NT2/D1 (cell line): ENCODE measurements at regions not wholly inside any gene's neighbourhood (a gene's known extent, or its start where the extent isn't known, plus 50 kb on each side); places are given as distances from the start of the nearest gene placed in this dataset.
"Not testable (repeated sequence)": the region's sequence is repeated elsewhere in the genome, so short reads cannot be mapped to it uniquely, and the experiment has no call there.

Source experiments
- DNase-seq: peaks from one replicate; pipeline ENCODE4 v3.0.0-alpha.2; 2011; ENCODE audit warnings: low read depth, low spot score
- H3K27me3 ChIP-seq: 2 replicates; pipeline ENCODE4 v1.6.0; 2011; ENCODE audit warnings: mild to moderate bottlenecking; ENCODE audit not compliant: insufficient read length, insufficient read depth
- H3K36me3 ChIP-seq: 2 replicates; pipeline ENCODE4 v1.6.1; 2011; ENCODE audit warnings: mild to moderate bottlenecking, low read length, mixed read lengths; ENCODE audit not compliant: insufficient read depth, insufficient read length
- H3K4me1 ChIP-seq: 2 replicates; pipeline ENCODE4 v1.5.1; 2011; ENCODE audit not compliant: insufficient read depth, insufficient read length
- H3K4me3 ChIP-seq: 2 replicates; pipeline ENCODE4 v1.5.1; 2011; ENCODE audit warnings: low read depth; ENCODE audit not compliant: insufficient read length
- H3K9ac ChIP-seq: 2 replicates; pipeline ENCODE4 v1.6.0; 2011; ENCODE audit warnings: low read depth; ENCODE audit not compliant: insufficient read length
- H3K9me3 ChIP-seq: 2 replicates; pipeline ENCODE4 v1.5.1; 2011; ENCODE audit warnings: mild to moderate bottlenecking, low read length; ENCODE audit not compliant: insufficient read depth
- SUZ12 ChIP-seq: IDR thresholded peaks from 2 replicates; pipeline ENCODE4 v1.6.1; 2011; ENCODE audit not compliant: insufficient read length, insufficient read depth; ENCODE audit errors: extremely low read depth
- YY1 ChIP-seq: IDR thresholded peaks from 2 replicates; pipeline ENCODE4 v1.6.1; 2011; ENCODE audit not compliant: insufficient read length, insufficient read depth
- ZNF274 ChIP-seq: IDR thresholded peaks from 2 replicates; pipeline ENCODE4 v1.6.1; 2011; ENCODE audit warnings: mild to moderate bottlenecking, low read depth, low read length

DNA sequence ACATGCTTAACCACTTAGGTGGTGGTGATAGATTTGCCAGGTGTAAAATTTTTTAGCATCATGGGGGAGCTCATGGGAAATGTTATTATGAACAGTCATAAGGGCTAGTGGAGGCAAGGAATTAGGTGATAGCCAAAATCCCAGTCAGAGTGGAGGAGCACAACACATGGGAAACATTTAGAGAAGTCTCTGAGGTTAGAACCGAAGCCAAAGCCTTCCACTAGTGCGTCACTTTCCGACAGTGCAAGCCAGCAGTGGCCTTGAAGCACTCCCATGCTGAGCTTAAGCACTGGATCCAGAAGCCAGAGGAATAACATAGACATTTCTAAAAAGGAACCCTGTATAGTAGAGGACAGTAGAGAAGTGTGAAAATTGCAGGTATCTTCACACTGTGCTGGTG is 101.5 kb upstream of the SNX2 start:
- Histone ChIP-seq H3K9me3 (no peaks in the 10 kb centered on the region), H3K27me3 (no peaks in the 10 kb centered on the region), H3K36me3 (no peaks in the 10 kb centered on the region), H3K9ac (no peak overlapping the region), H3K4me1 (no peaks in the 10 kb centered on the region), H3K4me3 (no peak overlapping the region)
- DNase-seq: no peak
- TF ChIP-seq ZNF274: no peak
- TF ChIP-seq YY1: no peak
- no peak for TF ChIP-seq SUZ12

DNA sequence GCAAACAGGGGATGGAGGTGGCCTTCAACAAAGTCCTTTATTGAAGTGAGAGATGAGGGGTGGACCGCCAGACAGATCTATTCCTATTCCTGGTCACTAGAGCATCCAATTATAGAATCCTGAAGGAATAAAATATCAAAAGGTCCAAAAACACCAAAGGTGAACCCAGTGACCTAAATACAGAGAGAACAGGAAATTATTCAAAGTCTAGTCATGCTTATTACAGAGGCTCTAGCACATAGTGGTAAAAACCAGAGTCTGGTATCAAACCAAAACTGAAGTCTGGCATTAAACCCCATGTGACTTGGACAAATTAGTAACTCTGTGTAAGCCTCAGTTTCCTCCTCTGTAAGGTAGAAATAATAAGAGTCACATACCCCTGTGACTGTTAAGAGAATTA is 100.5 kb upstream of the SNX2 start:
- H3K4me1 ChIP-seq: no peaks in the 10 kb centered on the region
- H3K27me3 ChIP-seq: no peaks in the 10 kb centered on the region
- TF ChIP-seq SUZ12: no peak
- TF ChIP-seq YY1: no peak
- no peak for TF ChIP-seq ZNF274
- no peak overlapping the region for H3K9ac ChIP-seq
- no peak overlapping the region for H3K4me3 ChIP-seq
- H3K9me3 ChIP-seq: no peaks in the 10 kb centered on the region
- DNase-seq: no peak
- H3K36me3 ChIP-seq: no peaks in the 10 kb centered on the region

DNA sequence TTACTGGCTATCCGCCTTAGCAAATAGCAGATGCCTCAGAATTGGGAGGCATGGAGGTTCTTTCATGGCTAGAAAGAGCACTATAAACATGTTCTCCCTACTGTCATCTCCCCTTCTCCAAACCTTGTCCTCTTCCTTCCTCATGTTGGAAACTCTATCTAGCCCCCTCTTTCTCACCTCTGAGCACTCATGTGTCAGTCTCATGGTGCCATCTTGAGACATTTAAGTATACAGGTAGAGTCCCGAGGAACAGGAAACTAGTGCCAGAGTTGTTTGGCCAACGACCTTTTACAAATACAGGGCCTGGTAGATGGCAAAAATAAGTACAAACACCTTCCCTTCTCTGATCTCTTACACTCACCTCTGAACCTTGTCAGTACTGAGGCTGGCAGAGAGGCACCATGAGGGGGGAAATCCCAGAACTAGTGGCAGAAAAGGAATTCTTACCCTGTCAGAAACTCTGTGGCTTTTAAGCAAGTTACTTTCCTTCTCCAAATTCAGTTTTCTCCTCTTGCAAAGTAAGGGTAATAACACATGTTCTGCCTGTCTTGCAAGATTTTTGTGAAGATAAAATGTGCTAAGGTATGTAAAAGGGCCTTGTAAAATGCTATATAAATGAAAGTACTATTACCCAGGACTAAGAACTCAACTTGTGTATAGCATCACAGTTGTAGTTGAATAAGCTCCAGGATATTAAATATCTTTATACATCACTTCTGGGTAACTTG is 94.1 kb upstream of the SNX2 start:
- Histone ChIP-seq H3K4me1 (no peaks in the 10 kb centered on the region), H3K9ac (no peak overlapping the region), H3K4me3 (no peak overlapping the region), H3K9me3 (no peaks in the 10 kb centered on the region), H3K36me3 (no peaks in the 10 kb centered on the region), H3K27me3 (no peaks in the 10 kb centered on the region)
- DNase-seq: no peak
- TF ChIP-seq ZNF274: no peak
- no peak for TF ChIP-seq YY1
- TF ChIP-seq SUZ12: no peak

DNA sequence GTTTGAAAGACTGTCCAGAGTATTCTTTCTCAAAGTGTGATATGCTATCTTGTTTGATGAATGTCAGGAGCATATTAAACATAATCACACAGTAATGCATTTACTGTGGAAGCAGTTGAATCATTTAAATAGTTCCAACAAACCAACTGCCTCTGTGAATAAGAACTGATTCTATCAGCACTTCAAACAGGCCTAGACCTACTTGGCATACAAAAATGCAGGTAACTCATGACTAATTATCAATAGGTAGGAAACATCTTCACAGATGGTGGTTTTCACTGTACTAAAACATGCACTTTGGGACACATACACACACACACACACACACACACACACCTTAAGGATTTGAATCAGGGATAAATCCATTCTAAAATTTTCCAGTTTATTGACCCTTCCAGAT is 91.2 kb upstream of the SNX2 start:
- H3K36me3 ChIP-seq: no peaks in the 10 kb centered on the region
- TF ChIP-seq SUZ12: no peak
- no peak for TF ChIP-seq YY1
- TF ChIP-seq ZNF274: no peak

DNA sequence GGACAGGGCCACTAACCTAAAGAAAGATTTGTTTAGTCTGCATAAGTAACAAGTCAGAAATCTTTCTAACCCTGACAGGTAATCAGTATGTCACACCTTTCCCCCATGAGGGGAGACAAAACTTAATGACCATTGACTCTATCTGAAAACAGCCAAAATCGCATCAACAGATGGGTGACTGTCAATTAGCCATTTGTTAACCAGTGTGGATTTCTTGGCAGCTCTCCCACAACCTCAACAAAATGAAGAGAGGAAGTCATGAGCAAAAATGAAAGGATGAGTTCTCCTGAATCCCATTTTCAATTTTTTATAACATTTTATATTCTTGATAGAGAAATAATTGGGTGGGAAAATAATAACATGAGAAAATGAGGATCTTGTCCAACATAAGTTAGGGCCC is 84.6 kb upstream of the SNX2 start:
- TF ChIP-seq YY1 (no peak), ZNF274 (no peak), SUZ12 (no peak)
- no peak for DNase-seq
- no peaks in the 10 kb centered on the region for H3K9me3 ChIP-seq
- no peaks in the 10 kb centered on the region for H3K4me1 ChIP-seq
- no peak overlapping the region for H3K4me3 ChIP-seq
- no peaks in the 10 kb centered on the region for H3K36me3 ChIP-seq
- no peaks in the 10 kb centered on the region for H3K27me3 ChIP-seq
- no peak overlapping the region for H3K9ac ChIP-seq

More for the DNA sequence above, 91.2 kb upstream of the SNX2 start:
- Histone ChIP-seq H3K9me3 (no peaks in the 10 kb centered on the region), H3K4me3 (no peak overlapping the region), H3K27me3 (no peaks in the 10 kb centered on the region), H3K9ac (no peak overlapping the region), H3K4me1 (no peaks in the 10 kb centered on the region)
- DNase-seq: no peak

DNA sequence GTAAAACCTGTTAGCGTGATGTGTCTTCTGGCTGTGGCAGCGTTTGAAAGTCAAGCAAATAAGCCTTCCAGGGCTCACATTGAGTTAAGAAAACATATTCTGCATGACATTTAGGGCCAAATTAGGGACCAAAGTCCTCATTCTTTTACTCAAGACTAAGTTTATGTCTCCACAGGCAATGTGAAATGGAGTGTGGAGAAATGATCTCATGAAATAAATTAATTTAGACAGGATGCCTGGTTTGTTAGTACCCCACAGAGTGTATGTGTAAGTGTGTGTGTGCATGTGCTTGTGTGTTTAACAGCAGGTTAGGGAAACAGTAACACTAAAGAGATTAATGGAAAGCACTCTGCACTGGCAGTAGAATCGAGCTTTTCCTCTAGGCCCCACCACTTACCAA is 82.9 kb upstream of the SNX2 start:
- no peak for DNase-seq
- Histone ChIP-seq H3K9ac (no peak overlapping the region), H3K4me3 (no peak overlapping the region), H3K9me3 (no peaks in the 10 kb centered on the region), H3K27me3 (no peaks in the 10 kb centered on the region), H3K36me3 (no peaks in the 10 kb centered on the region), H3K4me1 (no peaks in the 10 kb centered on the region)
- TF ChIP-seq SUZ12 (no peak), ZNF274 (no peak), YY1 (no peak)

DNA sequence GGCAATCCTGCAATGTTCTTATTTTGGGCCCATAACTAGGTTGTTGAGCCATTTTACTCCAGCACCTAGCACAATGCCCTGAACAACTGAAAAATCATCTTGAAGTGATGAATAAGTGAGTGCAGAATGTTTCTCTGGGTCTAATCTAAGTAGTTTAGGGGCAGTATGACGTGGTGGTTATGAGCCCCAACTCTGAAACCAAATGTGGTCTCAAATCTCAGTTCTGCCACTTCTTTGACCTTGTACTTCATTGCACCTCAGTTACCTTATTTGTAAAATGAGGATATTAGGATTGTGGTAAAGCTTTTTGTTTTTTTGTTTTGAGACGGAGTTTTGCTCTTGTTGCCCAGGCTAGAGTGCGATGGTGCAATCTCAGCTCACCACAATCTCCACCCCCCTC is 80.9 kb upstream of the SNX2 start:
- DNase-seq: no peak
- Histone ChIP-seq H3K36me3 (no peaks in the 10 kb centered on the region), H3K9me3 (no peaks in the 10 kb centered on the region)

DNA sequence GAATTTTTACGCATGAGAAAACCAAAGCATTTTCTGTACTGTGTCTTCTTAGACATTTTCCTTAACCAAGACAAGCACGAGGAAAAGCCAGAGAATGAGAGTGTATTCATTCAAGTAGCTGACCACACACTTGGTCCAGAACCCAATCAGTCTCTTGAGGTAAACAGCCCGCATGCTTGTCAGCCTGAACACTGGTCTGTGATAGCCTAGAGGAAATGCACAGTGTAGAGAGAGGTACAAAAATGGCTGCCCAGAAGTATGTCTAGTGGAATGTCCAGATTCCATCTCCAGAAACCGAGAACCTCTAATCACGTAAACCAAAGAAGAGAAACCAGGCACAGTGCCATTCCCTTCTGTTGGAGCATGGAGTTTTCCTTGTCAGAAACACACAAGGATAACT is 80.0 kb upstream of the SNX2 start:
- H3K9ac ChIP-seq: no peak overlapping the region
- H3K4me1 ChIP-seq: no peaks in the 10 kb centered on the region
- no peak overlapping the region for H3K4me3 ChIP-seq
- no peaks in the 10 kb centered on the region for H3K9me3 ChIP-seq
- H3K36me3 ChIP-seq: no peaks in the 10 kb centered on the region
- no peaks in the 10 kb centered on the region for H3K27me3 ChIP-seq
- no peak for TF ChIP-seq ZNF274
- no peak for TF ChIP-seq YY1
- TF ChIP-seq SUZ12: no peak
- DNase-seq: no peak

More for the DNA sequence above, 80.9 kb upstream of the SNX2 start:
- TF ChIP-seq ZNF274 (no peak), SUZ12 (no peak), YY1 (no peak)
- Histone ChIP-seq H3K4me3 (no peak overlapping the region), H3K9ac (no peak overlapping the region), H3K27me3 (no peaks in the 10 kb centered on the region), H3K4me1 (no peaks in the 10 kb centered on the region)

DNA sequence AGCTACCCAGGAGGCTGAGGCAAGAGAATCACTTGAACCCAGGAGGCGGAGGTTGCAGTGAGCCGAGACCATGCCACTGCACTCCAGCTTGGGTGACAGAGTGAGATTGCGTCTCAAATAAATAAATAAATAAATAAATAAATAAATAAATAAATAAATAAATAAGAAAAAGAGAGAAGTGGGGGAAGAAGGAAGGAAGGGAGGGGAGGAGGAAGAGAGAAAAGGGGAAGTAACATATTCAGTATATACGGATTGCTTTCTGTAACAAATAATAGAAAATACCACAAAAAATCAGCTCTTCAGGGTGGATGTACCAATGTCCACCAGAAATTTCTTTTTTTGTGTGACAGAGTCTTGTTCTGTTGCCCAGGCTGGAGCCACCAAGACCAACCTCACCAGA is 78.1 kb upstream of the SNX2 start:
- not testable (repeated sequence) for H3K9ac ChIP-seq, H3K4me3 ChIP-seq

More for the DNA sequence above, 78.1 kb upstream of the SNX2 start:
- not testable (repeated sequence) for H3K4me1 ChIP-seq, H3K9me3 ChIP-seq, H3K27me3 ChIP-seq, H3K36me3 ChIP-seq, DNase-seq
